OCI-LY3 (cell line): ENCODE measurements at regions not wholly inside any gene's neighbourhood (a gene's known extent, or its start where the extent isn't known, plus 50 kb on each side); places are given as distances from the start of the nearest gene placed in this dataset.

ENCODE experiments used
- H2AFZ ChIP-seq: fragments of 200-600, 300-600 bp; shearing (Covaris generic); 2 replicates; pipeline ENCODE4 v1.6.0; 2014; ENCODE audit warnings: antibody characterized with exemption, low read depth, low read length
- H3K27ac ChIP-seq: fragments of 200-600, 300-600 bp; sonication (generic); 2 replicates; pipeline ENCODE4 v1.5.1; 2014; ENCODE audit warnings: mild to moderate bottlenecking, low read length, moderate library complexity, mixed read lengths
- H3K27me3 ChIP-seq: fragments of 200-600, 300-600 bp; sonication (generic); 2 replicates; pipeline ENCODE4 v1.6.1; 2014; ENCODE audit warnings: low read depth, low read length, mixed read lengths
- H3K36me3 ChIP-seq: fragments of 200-600, 300-600 bp; sonication (generic); replicated peaks from 2 replicates; pipeline ENCODE3; 2014; ENCODE audit warnings: low read depth, low read length, mixed read lengths
- H3K4me1 ChIP-seq: fragments of 300-600, 200-600 bp; sonication (generic); 2 replicates; pipeline ENCODE4 v1.6.1; 2014; ENCODE audit warnings: low read length, mixed read lengths
- H3K4me2 ChIP-seq: fragments of 200-600, 300-600 bp; sonication (generic); 2 replicates; pipeline ENCODE4 v1.6.1; 2014; ENCODE audit warnings: low read length, mixed read lengths
- H3K4me3 ChIP-seq: fragments of 300-600, 200-600 bp; sonication (generic); 2 replicates; pipeline ENCODE4 v1.5.1; 2014; ENCODE audit warnings: antibody characterized with exemption, mild to moderate bottlenecking, low read length, moderate library complexity
- H3K79me2 ChIP-seq: fragments of 300-600, 200-600 bp; shearing (Covaris generic); 2 replicates; pipeline ENCODE4 v1.6.1; 2014; ENCODE audit warnings: mild to moderate bottlenecking, low read length, mixed read lengths
- H3K9ac ChIP-seq: fragments of 300-600, 200-600 bp; shearing (Covaris generic); 2 replicates; pipeline ENCODE4 v1.6.0; 2014; ENCODE audit warnings: mild to moderate bottlenecking, low read length, moderate library complexity
- H3K9me3 ChIP-seq: fragments of 200-600, 300-600 bp; shearing (Covaris generic); 2 replicates; pipeline ENCODE4 v1.6.1; 2014; ENCODE audit warnings: low read length, mixed read lengths; ENCODE audit not compliant: insufficient read depth
- H4K20me1 ChIP-seq: fragments of 200-600, 300-600 bp; sonication (generic); 2 replicates; pipeline ENCODE4 v1.6.1; 2016; ENCODE audit warnings: low read length, mixed read lengths; ENCODE audit not compliant: insufficient read depth
- CTCF ChIP-seq: fragments of 200-600, 300-600 bp; sonication (generic); IDR thresholded peaks from 2 replicates; pipeline ENCODE4 v1.5.1; 2014; ENCODE audit warnings: antibody characterized with exemption, low read length, low read depth
- EZH2phosphoT487 ChIP-seq: fragments of 200-600 bp; shearing (Covaris generic); IDR thresholded peaks from 2 replicates; pipeline ENCODE4 v1.6.1; 2018; ENCODE audit warnings: antibody characterized with exemption, mixed run types, low read depth

GRCh38 chr18:72412927-72413326 lies 131.2 kb downstream of the CBLN2 start:
- H3K79me2 ChIP-seq, result no peaks in the 10 kb centered on the region
- H4K20me1 ChIP-seq, result no peaks in the 10 kb centered on the region
- H3K9ac ChIP-seq, result no peak overlapping the region
- no peak overlapping the region for H3K4me2 ChIP-seq
- H3K4me3 ChIP-seq, result no peak overlapping the region
- H2AFZ ChIP-seq, result no peak overlapping the region
- H3K27me3 ChIP-seq, result no peaks in the 10 kb centered on the region
- H3K4me1 ChIP-seq, result no peaks in the 10 kb centered on the region
- no peaks in the 10 kb centered on the region for H3K36me3 ChIP-seq
- no peak for TF ChIP-seq CTCF
- no peak for TF ChIP-seq EZH2phosphoT487
- H3K27ac ChIP-seq, result no peak overlapping the region
- H3K9me3 ChIP-seq, result no peaks in the 10 kb centered on the region

GRCh38 chr18:72411261-72411660 lies 132.9 kb downstream of the CBLN2 start:
- no peak for TF ChIP-seq EZH2phosphoT487
- no peak for TF ChIP-seq CTCF
- no peaks in the 10 kb centered on the region for H4K20me1 ChIP-seq
- no peaks in the 10 kb centered on the region for H3K79me2 ChIP-seq
- H3K4me2 ChIP-seq, result no peak overlapping the region
- H3K36me3 ChIP-seq, result no peaks in the 10 kb centered on the region
- no peak overlapping the region for H3K4me3 ChIP-seq
- H3K27ac ChIP-seq, result no peak overlapping the region
- H3K9ac ChIP-seq, result no peak overlapping the region
- no peaks in the 10 kb centered on the region for H3K27me3 ChIP-seq
- no peak overlapping the region for H2AFZ ChIP-seq
- H3K4me1 ChIP-seq, result no peaks in the 10 kb centered on the region
- no peaks in the 10 kb centered on the region for H3K9me3 ChIP-seq

DNA sequence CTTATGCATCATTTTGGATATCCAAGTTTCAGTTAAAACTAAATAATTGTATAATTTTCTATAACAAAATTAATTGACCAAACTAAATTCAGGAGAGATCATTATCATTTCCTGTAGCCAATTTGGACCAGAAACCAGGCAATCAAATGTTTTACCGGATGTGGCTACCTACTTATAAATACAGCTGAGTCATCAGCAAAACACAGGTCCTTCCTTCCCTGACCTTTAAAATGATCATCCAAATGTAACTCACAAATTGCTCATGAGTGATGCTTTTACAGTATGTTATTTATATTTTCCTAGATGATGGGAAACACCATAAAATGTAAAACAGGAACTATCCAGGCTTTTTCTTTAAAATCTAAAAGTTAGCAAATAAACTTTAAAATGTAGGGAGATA lies 133.7 kb downstream of the CBLN2 start:
- Histone ChIP-seq H4K20me1 (no peaks in the 10 kb centered on the region), H3K4me3 (no peak overlapping the region), H2AFZ (no peak overlapping the region), H3K27ac (no peak overlapping the region), H3K79me2 (no peaks in the 10 kb centered on the region), H3K4me1 (no peaks in the 10 kb centered on the region), H3K9ac (no peak overlapping the region), H3K36me3 (no peaks in the 10 kb centered on the region), H3K27me3 (no peaks in the 10 kb centered on the region), H3K9me3 (no peaks in the 10 kb centered on the region), H3K4me2 (no peak overlapping the region)
- TF ChIP-seq EZH2phosphoT487 (no peak), CTCF (no peak)

DNA sequence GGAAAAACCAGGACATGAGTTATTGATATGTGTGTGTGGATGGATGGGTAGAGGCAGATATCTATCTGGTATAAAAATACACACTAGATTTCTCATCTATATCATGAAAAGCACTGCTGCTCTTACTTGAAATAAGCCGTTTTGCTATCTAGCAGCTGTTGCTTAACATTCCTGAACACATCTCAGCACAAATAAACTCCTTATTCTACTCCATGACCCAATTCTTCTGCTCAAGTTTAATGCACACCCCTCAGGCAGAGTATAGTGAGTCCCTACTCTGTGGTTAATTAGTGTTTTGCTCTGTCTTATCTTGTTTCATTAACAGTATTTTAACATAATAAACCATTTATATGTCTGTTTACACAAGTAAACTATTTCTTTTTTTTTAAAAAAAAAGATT lies 134.2 kb downstream of the CBLN2 start:
- Histone ChIP-seq H3K27me3 (no peaks in the 10 kb centered on the region), H3K9me3 (no peaks in the 10 kb centered on the region), H3K4me3 (no peak overlapping the region), H2AFZ (no peak overlapping the region), H3K79me2 (no peaks in the 10 kb centered on the region), H3K4me1 (no peaks in the 10 kb centered on the region), H3K27ac (no peak overlapping the region), H3K9ac (no peak overlapping the region), H3K36me3 (no peaks in the 10 kb centered on the region), H3K4me2 (no peak overlapping the region), H4K20me1 (no peaks in the 10 kb centered on the region)
- TF ChIP-seq CTCF (no peak), EZH2phosphoT487 (no peak)
